Lung (tissue), 11 donors: ENCODE measurements at regions not wholly inside any gene's neighbourhood (a gene's known extent, or its start where the extent isn't known, plus 50 kb on each side); places are given as distances from the start of the nearest gene placed in this dataset.

ENCODE experiments used
- ATAC-seq: fragments of 200-7000 bp; cut with Tn5 transposase; one replicate; pipeline ENCODE4 v1.9.1; 2020; ENCODE audit warnings: moderate number of reproducible peaks; ENCODE audit not compliant: insufficient read depth, low FRiP score
- DNase-seq, 3 donors: peaks; one replicate each; pipeline ENCODE4 v3.0.0-alpha.2; 2013 to 2017
- H3K27ac ChIP-seq, 2 donors: one replicate each; pipeline ENCODE4 v1.5.1; 2013; ENCODE audit warnings: mild to moderate bottlenecking in 2 of 2, moderate library complexity in 2 of 2, control low read depth in 1 of 2, inconsistent platforms in 1 of 2, low read depth in 1 of 2, low read length in 1 of 2
- H3K27me3 ChIP-seq, 3 donors: one replicate each; pipeline ENCODE4 v1.5.1; 2013; ENCODE audit warnings: low read length in 2 of 3; ENCODE audit not compliant: control insufficient read depth in 3 of 3, insufficient read depth in 3 of 3
- H3K36me3 ChIP-seq, 4 donors: one replicate each; pipeline ENCODE4 v1.5.1; 2013; ENCODE audit warnings: low read length in 4 of 4, mild to moderate bottlenecking in 1 of 4, moderate library complexity in 1 of 4; ENCODE audit not compliant: control insufficient read depth in 4 of 4, insufficient read depth in 4 of 4
- H3K4me1 ChIP-seq, 5 donors: one replicate each; pipeline ENCODE4 v1.5.1; 2013; ENCODE audit warnings: low read length in 5 of 5, mild to moderate bottlenecking in 2 of 5, moderate library complexity in 1 of 5; ENCODE audit not compliant: control insufficient read depth in 5 of 5, insufficient read depth in 5 of 5
- H3K4me3 ChIP-seq: one replicate; pipeline ENCODE4 v1.5.1; 2013; ENCODE audit warnings: mild to moderate bottlenecking, control low read depth, moderate library complexity
- H3K9ac ChIP-seq, 2 donors: one replicate each; pipeline ENCODE4 v1.5.1; 2013; ENCODE audit warnings: low read length in 2 of 2, control low read depth in 1 of 2; ENCODE audit not compliant: insufficient read depth in 1 of 2
- H3K9me3 ChIP-seq, 4 donors: one replicate each; pipeline ENCODE4 v1.5.1; 2013; ENCODE audit warnings: low read length in 3 of 4, mild to moderate bottlenecking in 1 of 4, moderate library complexity in 1 of 4; ENCODE audit not compliant: control insufficient read depth in 4 of 4, insufficient read depth in 3 of 4
- CTCF ChIP-seq: IDR thresholded peaks from 2 replicates; pipeline ENCODE4 v1.5.1; 2012; ENCODE audit warnings: mild to moderate bottlenecking; ENCODE audit errors: control extremely low read depth, extremely low read depth
- WGBS, 2 donors: extraction: QIAGEN DNeasy Blood & Tissue Kit; methylation state at CpG; one replicate each; pipeline ENCODE4 v1.1.7; 2013; 5-methylcytosine and 5-hydroxymethylcytosine counted together
- donor health status: control.
- donor health status: control.
- donor health status: Bipolar disorder and iron deficiency.
- donor health status: healthy.
- donor health status: DM: yes; HTN: yes; CAD: no.

GRCh38 chr17:12459736-12460135 is 206.0 kb upstream of the MYOCD start:
- ATAC-seq = no peak
- Histone ChIP-seq H3K9ac (no peak overlapping the region), H3K4me3 (no peak overlapping the region), H3K36me3 (no peaks in the 10 kb centered on the region), H3K9me3 (peaks cover 0 to 2% (median 0%) of the 10 kb centered on the region in 4 donors), H3K27me3 (no peaks in the 10 kb centered on the region), H3K27ac (no peak overlapping the region), H3K4me1 (no peaks in the 10 kb centered on the region)
- no peak for TF ChIP-seq CTCF
- DNase-seq = peak in 1 of 3 donors; percentile 15

GRCh38 chr17:12463102-12463501 is 202.6 kb upstream of the MYOCD start:
- H3K4me3 ChIP-seq = no peak overlapping the region
- DNase-seq = no peak
- no peak for ATAC-seq
- no peak overlapping the region for H3K9ac ChIP-seq
- H3K27ac ChIP-seq = no peak overlapping the region
- TF ChIP-seq CTCF = no peak
- 58 to 66% methylated on average over 2 of the region's 2 CpGs for WGBS, 2 donors
- H3K27me3 ChIP-seq = no peaks in the 10 kb centered on the region
- H3K9me3 ChIP-seq = no peaks in the 10 kb centered on the region
- H3K4me1 ChIP-seq = no peaks in the 10 kb centered on the region
- H3K36me3 ChIP-seq = no peaks in the 10 kb centered on the region

- no peaks in the 10 kb centered on the region for H3K9me3 ChIP-seq
- peaks cover 0 to 5% (median 0%) of the 10 kb centered on the region in 3 donors for H3K27me3 ChIP-seq
- no peak overlapping the region for H3K27ac ChIP-seq
- no peaks in the 10 kb centered on the region for H3K36me3 ChIP-seq
- no peak overlapping the region for H3K9ac ChIP-seq
- 72 to 75% methylated on average over 7 of the region's 7 CpGs for WGBS, 2 donors
- H3K4me3 ChIP-seq = no peak overlapping the region
- no peaks in the 10 kb centered on the region for H3K4me1 ChIP-seq
- TF ChIP-seq CTCF = no peak
- DNase-seq (peak in 2 of 3 donors; percentile 23 to 26), ATAC-seq (no peak)
These were observed 193.2 kb upstream of the MYOCD start for GRCh38 chr17:12472252-12473173.
